Neural progenitor cell (in vitro differentiated cells): ENCODE measurements at regions not wholly inside any gene's neighbourhood (a gene's known extent, or its start where the extent isn't known, plus 50 kb on each side); places are given as distances from the start of the nearest gene placed in this dataset.

Experiments
- EZH2 ChIP-seq: fragments of 200-600 bp; sonication (generic); IDR thresholded peaks from 2 replicates; pipeline ENCODE4 v1.6.1; 2017; ENCODE audit warnings: antibody characterized with exemption, mild to moderate bottlenecking, moderate library complexity
- TF ChIP-seq, protein P1 (sequence below): fragments of 200-600 bp; sonication (generic); IDR thresholded peaks from 2 replicates; pipeline ENCODE4 v1.5.1; 2017; ENCODE audit warnings: antibody characterized with exemption, mild to moderate bottlenecking

DNA sequence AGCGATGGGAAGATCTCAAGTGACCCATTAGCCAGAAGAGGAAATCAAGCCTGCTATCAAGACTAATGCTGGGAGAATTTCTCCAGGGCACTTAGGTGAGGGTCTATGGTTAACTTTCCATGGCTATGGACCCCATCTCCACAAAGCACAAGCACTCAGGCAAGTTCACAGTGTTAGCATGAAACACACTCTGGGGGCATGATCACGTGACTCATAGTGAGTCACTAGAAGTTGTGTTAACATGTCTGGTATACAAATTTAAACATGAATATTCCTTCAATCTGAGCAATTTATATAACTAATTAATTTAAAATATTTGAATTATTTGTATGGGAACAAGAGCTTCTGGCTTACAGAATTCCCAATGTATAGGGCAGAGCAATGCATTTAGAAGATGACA is 131.8 kb downstream of the FAM204A start:
- TF ChIP-seq, protein P1, sequence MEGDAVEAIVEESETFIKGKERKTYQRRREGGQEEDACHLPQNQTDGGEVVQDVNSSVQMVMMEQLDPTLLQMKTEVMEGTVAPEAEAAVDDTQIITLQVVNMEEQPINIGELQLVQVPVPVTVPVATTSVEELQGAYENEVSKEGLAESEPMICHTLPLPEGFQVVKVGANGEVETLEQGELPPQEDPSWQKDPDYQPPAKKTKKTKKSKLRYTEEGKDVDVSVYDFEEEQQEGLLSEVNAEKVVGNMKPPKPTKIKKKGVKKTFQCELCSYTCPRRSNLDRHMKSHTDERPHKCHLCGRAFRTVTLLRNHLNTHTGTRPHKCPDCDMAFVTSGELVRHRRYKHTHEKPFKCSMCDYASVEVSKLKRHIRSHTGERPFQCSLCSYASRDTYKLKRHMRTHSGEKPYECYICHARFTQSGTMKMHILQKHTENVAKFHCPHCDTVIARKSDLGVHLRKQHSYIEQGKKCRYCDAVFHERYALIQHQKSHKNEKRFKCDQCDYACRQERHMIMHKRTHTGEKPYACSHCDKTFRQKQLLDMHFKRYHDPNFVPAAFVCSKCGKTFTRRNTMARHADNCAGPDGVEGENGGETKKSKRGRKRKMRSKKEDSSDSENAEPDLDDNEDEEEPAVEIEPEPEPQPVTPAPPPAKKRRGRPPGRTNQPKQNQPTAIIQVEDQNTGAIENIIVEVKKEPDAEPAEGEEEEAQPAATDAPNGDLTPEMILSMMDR, result no peak
- no peak for TF ChIP-seq EZH2
